ENCODE measurements at regions not wholly inside any gene's neighbourhood (a gene's known extent, or its start where the extent isn't known, plus 50 kb on each side); places are given as distances from the start of the nearest gene placed in this dataset.

DNA sequence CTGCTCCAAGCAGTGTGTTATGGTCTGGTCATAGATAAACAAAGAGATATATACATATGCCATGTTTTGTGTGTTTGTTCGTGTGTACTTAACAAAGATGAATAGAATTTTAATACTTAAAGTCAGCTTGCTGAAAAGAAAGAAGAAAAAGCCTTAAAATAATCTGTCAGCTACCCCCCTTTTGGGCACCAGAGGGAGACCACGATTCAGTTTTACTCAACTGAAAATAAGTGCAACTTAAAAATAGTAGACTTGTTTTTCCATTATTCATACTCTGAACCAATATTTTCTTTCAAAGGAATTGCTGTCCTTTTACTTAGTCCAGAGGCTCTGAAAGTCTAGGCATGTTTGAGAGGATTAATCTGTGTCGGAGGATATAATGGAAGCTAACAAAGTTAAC, 181.7 kb upstream of the AGTR2 start:
- no peak overlapping the region for H3K4me2 ChIP-seq (ENCODE audit: low read depth, low read length)
- WGBS, 2 experiments (ENCODE audit: extremely low coverage in 2 of 2, insufficient read length in 1 of 2), result no CpG with 5 or more reads among the region's 3 CpGs
- CTCF ChIA-PET, result interaction anchor here (0.7 kb wide), 1 partner anchor 13 kb away, joined by 3 read pairs; no protein-coding TSS in a partner anchor

More for the DNA sequence above, 181.7 kb upstream of the AGTR2 start:
- Histone ChIP-seq H3K14ac (replicated peaks; ENCODE audit: low read depth, low read length) (no peak overlapping the region), H3K56ac (ENCODE audit: extremely low read depth, insufficient read depth, low read length) (no peak overlapping the region), H2AFZ (replicated peaks; ENCODE audit: low read length, poor library complexity) (no peak overlapping the region), H4K20me1 (ENCODE audit: insufficient read depth, low read length) (no peaks in the 10 kb centered on the region), H4K8ac (ENCODE audit: low read depth in 2 of 2, low read length in 2 of 2) (no peak overlapping the region), H3K27me3 (ENCODE audit: control insufficient read depth, insufficient read depth, low read length) (peaks cover 6% of the 10 kb centered on the region; the same call in 1 of the 2 replicates), H3K9me3 (ENCODE audit: control insufficient read depth, insufficient read depth, low read length) (peaks cover 3% of the 10 kb centered on the region; the same call in 1 of the 2 replicates), H3K9ac (ENCODE audit: low read depth, low read length) (no peak overlapping the region), H3K27ac (ENCODE audit: insufficient read depth, low read length) (no peak overlapping the region), H2AK5ac (ENCODE audit: low read depth, low read length) (no peak overlapping the region), H2BK20ac (ENCODE audit: low read depth, low read length) (no peak overlapping the region), H3K36me3 (ENCODE audit: control insufficient read depth, insufficient read depth, low read length) (no peaks in the 10 kb centered on the region), H3K4me1 (ENCODE audit: control insufficient read depth, insufficient read depth, low read length) (no peaks in the 10 kb centered on the region), H3K4me3 (ENCODE audit: insufficient read depth, low read depth, low read length) (no peak overlapping the region), H2BK15ac (ENCODE audit: low read depth, low read length) (no peak overlapping the region), H2BK120ac (ENCODE audit: low read depth, low read length) (no peak overlapping the region), H2BK5ac (ENCODE audit: low read depth, low read length, poor library complexity, severe bottlenecking) (no peak overlapping the region), H3K79me1 (ENCODE audit: low read depth in 1 of 2, low read length in 2 of 2) (no peaks in the 10 kb centered on the region), H4K91ac (ENCODE audit: insufficient read depth, low read depth, low read length) (no peak overlapping the region), H2AK9ac (replicated peaks; ENCODE audit: low read depth, low read length, poor library complexity) (no peak overlapping the region), H4K5ac (ENCODE audit: low read depth, low read length) (no peak overlapping the region), H3K4ac (ENCODE audit: low read depth, low read length) (no peak overlapping the region), H3K23ac (ENCODE audit: low read depth, low read length) (no peak overlapping the region), H3K18ac (ENCODE audit: low read depth, low read length) (no peak overlapping the region), H3K9me1 (ENCODE audit: insufficient read depth, low read length) (no peaks in the 10 kb centered on the region)
- intact Hi-C loops (cut with micrococcal nuclease), result no loop called here
- DNase-seq (no peak), ATAC-seq (ENCODE audit: low read depth) (no peak)
- in situ Hi-C loops (cut with MboI; ENCODE audit: low sequenced_read_pairs), result no loop called here
- POLR2A ChIA-PET (ENCODE audit: unreplicated experiment), result no interaction called here
- no peak for TF ChIP-seq CTCF (conservative IDR thresholded peaks at IDR 0.05; ENCODE audit: low read depth, low read length)
- no peak for TF ChIP-seq CEBPB (IDR thresholded peaks at IDR 0.05; ENCODE audit: low read depth, low read length)
- TF ChIP-seq RCOR1 (IDR thresholded peaks at IDR 0.05; ENCODE audit: insufficient replicate concordance, low read length), result no peak
- TF ChIP-seq MAFK (IDR thresholded peaks at IDR 0.05; ENCODE audit: low read depth, low read length), result no peak
- BruUV-seq (replicated peaks), result no TSS peak
- dilution Hi-C loops (cut with HindIII; ENCODE audit: low sequenced_read_pairs, unreplicated experiment), result no loop called here
